Astrocyte (in vitro differentiated cells and primary cell): ENCODE measurements at regions not wholly inside any gene's neighbourhood (a gene's known extent, or its start where the extent isn't known, plus 50 kb on each side); places are given as distances from the start of the nearest gene placed in this dataset.

Source experiments
- DNase-seq: peaks from one replicate; pipeline ENCODE4 v3.0.0-alpha.2; 2010; ENCODE audit warnings: low read depth
- FAIRE-seq: peaks from 2 replicates; lab custom pipeline; 2011; peaks lifted over from hg19 to GRCh38; lab: Jason Lieb, UNC
- H2AFZ ChIP-seq: 2 replicates; pipeline ENCODE4 v1.6.0; 2012; ENCODE audit warnings: low read depth, low read length, inconsistent platforms
- H3K27ac ChIP-seq: 2 replicates; pipeline ENCODE4 v1.5.1; 2011; ENCODE audit warnings: low read depth, low read length, inconsistent platforms
- H3K27me3 ChIP-seq: 2 replicates; pipeline ENCODE4 v1.6.0; 2011; ENCODE audit warnings: low read length, inconsistent platforms; ENCODE audit not compliant: insufficient read depth
- H3K36me3 ChIP-seq: 2 replicates; pipeline ENCODE4 v1.5.1; 2011; ENCODE audit warnings: low read length, inconsistent platforms; ENCODE audit not compliant: insufficient read depth
- H3K4me1 ChIP-seq: 2 replicates; pipeline ENCODE4 v1.5.1; 2011; ENCODE audit warnings: low read length, inconsistent platforms; ENCODE audit not compliant: insufficient read depth
- H3K4me2 ChIP-seq: 2 replicates; pipeline ENCODE4 v1.6.0; 2012; ENCODE audit warnings: low read length, inconsistent platforms
- H3K4me3 ChIP-seq: 2 replicates; pipeline ENCODE4 v1.5.1; 2011; ENCODE audit warnings: low read depth, mild to moderate bottlenecking, low read length, inconsistent platforms; ENCODE audit not compliant: insufficient read depth
- H3K79me2 ChIP-seq: 2 replicates; pipeline ENCODE4 v1.6.0; 2012; ENCODE audit warnings: mild to moderate bottlenecking, low read length, inconsistent platforms; ENCODE audit not compliant: insufficient read depth
- H3K9ac ChIP-seq: 2 replicates; pipeline ENCODE4 v1.6.0; 2012; ENCODE audit warnings: mild to moderate bottlenecking, low read length, inconsistent platforms
- H3K9me3 ChIP-seq: 2 replicates; pipeline ENCODE4 v1.5.1; 2012; ENCODE audit warnings: low read depth, mild to moderate bottlenecking, low read length, inconsistent platforms; ENCODE audit not compliant: insufficient read depth
- H4K20me1 ChIP-seq: 2 replicates; pipeline ENCODE4 v1.6.0; 2012; ENCODE audit warnings: low read length, inconsistent platforms; ENCODE audit not compliant: insufficient read depth
- H3K27ac Mint-ChIP-seq: one replicate; pipeline ENCODE4 v1.8.0; 2021; ENCODE audit warnings: mild to moderate bottlenecking, mixed read lengths; ENCODE audit not compliant: unreplicated experiment
- H3K27me3 Mint-ChIP-seq: one replicate; pipeline ENCODE4 v1.8.0; 2021; ENCODE audit warnings: low read depth, mixed read lengths; ENCODE audit not compliant: unreplicated experiment
- H3K36me3 Mint-ChIP-seq: one replicate; pipeline ENCODE4 v1.8.0; 2021; ENCODE audit warnings: low read depth, mixed read lengths; ENCODE audit not compliant: unreplicated experiment
- H3K4me1 Mint-ChIP-seq: one replicate; pipeline ENCODE4 v1.8.0; 2021; ENCODE audit warnings: low read depth, mixed read lengths; ENCODE audit not compliant: unreplicated experiment
- H3K4me3 Mint-ChIP-seq: one replicate; pipeline ENCODE4 v1.8.0; 2021; ENCODE audit warnings: mild to moderate bottlenecking, moderate library complexity, mixed read lengths; ENCODE audit not compliant: unreplicated experiment
- H3K9me3 Mint-ChIP-seq: one replicate; pipeline ENCODE4 v1.8.0; 2021; ENCODE audit warnings: mild to moderate bottlenecking, mixed read lengths; ENCODE audit not compliant: unreplicated experiment
- CTCF ChIP-seq: IDR thresholded peaks from 2 replicates; pipeline ENCODE4 v1.5.1; 2011; ENCODE audit warnings: low read depth, mild to moderate bottlenecking, inconsistent platforms, low read length, moderate library complexity; ENCODE audit not compliant: insufficient read depth
- EZH2 ChIP-seq: IDR thresholded peaks from 2 replicates; pipeline ENCODE4 v1.6.1; 2012; ENCODE audit warnings: mild to moderate bottlenecking, low read length, inconsistent platforms; ENCODE audit not compliant: insufficient read depth

- no peak overlapping the region for H3K4me2 ChIP-seq
- FAIRE-seq: no peak
- TF ChIP-seq EZH2: no peak
- TF ChIP-seq CTCF: no peak
Observed at GRCh38 chr12:127590868-127591267, 676.1 kb upstream of the TMEM132C start.

DNA sequence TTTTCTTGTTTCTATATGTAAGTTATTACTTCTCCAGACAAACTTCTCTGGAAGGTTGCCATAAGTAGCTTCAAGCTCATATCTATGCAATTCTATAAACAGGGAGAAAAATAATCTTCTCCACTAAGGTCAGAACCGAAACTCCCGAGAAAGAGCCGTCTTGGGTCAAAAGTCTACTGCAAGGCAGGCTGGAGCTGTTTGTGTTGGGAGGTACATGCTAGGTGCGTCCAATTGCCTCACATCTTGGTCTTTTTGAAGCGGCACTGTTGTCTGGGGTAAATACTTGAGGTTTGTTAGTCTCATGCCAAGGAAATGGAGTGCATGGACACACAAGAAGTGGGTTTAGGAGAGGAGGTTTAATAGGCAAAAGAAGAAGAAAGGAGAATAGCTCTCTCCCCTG, 674.7 kb upstream of the TMEM132C start:
- peaks cover 13% of the 10 kb centered on the region for H3K4me1 ChIP-seq
- no peaks in the 10 kb centered on the region for H4K20me1 ChIP-seq
- no peak for TF ChIP-seq EZH2
- no peak for TF ChIP-seq CTCF
- Mint-ChIP-seq H3K4me3 (no peak overlapping the region), H3K27me3 (no peaks in the 10 kb centered on the region), H3K36me3 (no peaks in the 10 kb centered on the region), H3K9me3 (peaks cover 9% of the 10 kb centered on the region), H3K4me1 (no peaks in the 10 kb centered on the region), H3K27ac (no peak overlapping the region)
- no peak overlapping the region for H3K27ac ChIP-seq
- no peaks in the 10 kb centered on the region for H3K27me3 ChIP-seq
- no peak overlapping the region for H3K4me2 ChIP-seq
- no peaks in the 10 kb centered on the region for H3K79me2 ChIP-seq
- H3K9me3 ChIP-seq: no peaks in the 10 kb centered on the region
- no peak overlapping the region for H2AFZ ChIP-seq
- H3K4me3 ChIP-seq: no peak overlapping the region
- FAIRE-seq: no peak
- no peak for DNase-seq
- no peak overlapping the region for H3K9ac ChIP-seq
- no peaks in the 10 kb centered on the region for H3K36me3 ChIP-seq

More at GRCh38 chr12:127590868-127591267, 676.1 kb upstream of the TMEM132C start:
- Histone ChIP-seq H3K27me3 (no peaks in the 10 kb centered on the region), H3K4me1 (peaks cover 13% of the 10 kb centered on the region), H3K36me3 (no peaks in the 10 kb centered on the region), H3K27ac (no peak overlapping the region), H3K9me3 (no peaks in the 10 kb centered on the region), H4K20me1 (no peaks in the 10 kb centered on the region), H3K4me3 (no peak overlapping the region), H3K79me2 (no peaks in the 10 kb centered on the region), H2AFZ (no peak overlapping the region), H3K9ac (no peak overlapping the region)
- Mint-ChIP-seq H3K27ac (no peak overlapping the region), H3K27me3 (no peaks in the 10 kb centered on the region), H3K36me3 (no peaks in the 10 kb centered on the region), H3K9me3 (peaks cover 12% of the 10 kb centered on the region), H3K4me1 (no peaks in the 10 kb centered on the region), H3K4me3 (no peak overlapping the region)
- no peak for DNase-seq

DNA sequence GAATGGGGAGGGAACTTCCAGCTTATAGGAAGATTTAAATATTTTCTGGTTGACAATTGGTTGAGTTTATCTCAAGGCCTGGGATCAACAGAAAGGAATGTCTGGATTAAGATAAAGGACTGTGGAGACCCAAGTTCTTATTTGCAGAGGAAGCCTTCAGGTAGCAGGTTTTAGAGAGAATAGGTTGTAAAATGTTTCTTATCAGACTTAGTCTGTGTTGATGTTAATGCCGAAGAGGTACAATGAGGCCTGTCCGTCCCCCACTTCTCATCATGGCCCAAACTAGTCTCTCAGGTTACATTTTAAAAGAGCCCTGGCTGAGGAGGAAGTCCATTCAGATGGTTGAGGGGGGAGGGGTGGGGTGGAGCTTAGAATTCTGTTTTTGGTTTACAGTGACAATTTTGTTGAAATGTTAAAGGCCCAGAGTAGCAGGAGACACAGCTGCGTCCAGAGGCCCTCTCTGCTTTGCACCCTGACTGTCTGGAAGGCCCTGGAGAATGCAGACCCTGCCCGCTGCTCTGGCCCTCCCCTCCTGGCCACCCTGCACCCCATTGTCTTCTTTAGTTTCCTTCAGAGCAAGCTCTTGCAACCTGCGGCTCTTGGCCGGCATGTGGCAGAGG, 672.5 kb upstream of the TMEM132C start:
- Histone ChIP-seq H3K79me2 (no peaks in the 10 kb centered on the region), H3K36me3 (no peaks in the 10 kb centered on the region), H3K27ac (no peak overlapping the region), H3K4me3 (no peak overlapping the region), H4K20me1 (no peaks in the 10 kb centered on the region), H3K27me3 (no peaks in the 10 kb centered on the region), H3K4me2 (no peak overlapping the region), H3K9me3 (no peaks in the 10 kb centered on the region), H2AFZ (no peak overlapping the region), H3K4me1 (no peaks in the 10 kb centered on the region), H3K9ac (no peak overlapping the region)
- peaks cover 9% of the 10 kb centered on the region for H3K9me3 Mint-ChIP-seq
- H3K36me3 Mint-ChIP-seq: no peaks in the 10 kb centered on the region
- H3K4me3 Mint-ChIP-seq: no peak overlapping the region
- H3K27ac Mint-ChIP-seq: no peak overlapping the region
- TF ChIP-seq CTCF (no peak), EZH2 (no peak)
- H3K27me3 Mint-ChIP-seq: no peaks in the 10 kb centered on the region
- no peak for DNase-seq
- FAIRE-seq: no peak
- H3K4me1 Mint-ChIP-seq: no peaks in the 10 kb centered on the region
